ENCODE measurements at regions not wholly inside any gene's neighbourhood (a gene's known extent, or its start where the extent isn't known, plus 50 kb on each side); places are given as distances from the start of the nearest gene placed in this dataset.

- Histone ChIP-seq H3K9ac (ENCODE audit: insufficient read length, low read depth) (no peak overlapping the region), H3K36me3 (ENCODE audit: insufficient read depth, insufficient read length, low read length) (no peaks in the 10 kb centered on the region), H3K4me1 (ENCODE audit: insufficient read depth, insufficient read length) (no peaks in the 10 kb centered on the region), H3K4me3 (ENCODE audit: insufficient read length, low read depth) (no peak overlapping the region), H3K9me3 (ENCODE audit: insufficient read depth, low read length) (no peaks in the 10 kb centered on the region), H3K27me3 (ENCODE audit: insufficient read depth, insufficient read length) (no peaks in the 10 kb centered on the region)
- DNase-seq (ENCODE audit: low read depth, low spot score): no peak
- TF ChIP-seq SUZ12 (IDR thresholded peaks at IDR 0.05; ENCODE audit: extremely low read depth, insufficient read depth, insufficient read length) (no peak), YY1 (IDR thresholded peaks at IDR 0.05; ENCODE audit: insufficient read depth, insufficient read length) (no peak), ZNF274 (IDR thresholded peaks at IDR 0.05; ENCODE audit: low read depth, low read length) (no peak)
Measured at GRCh38 chr18:13999231-13999630, 83.9 kb upstream of the MC2R start.

DNA sequence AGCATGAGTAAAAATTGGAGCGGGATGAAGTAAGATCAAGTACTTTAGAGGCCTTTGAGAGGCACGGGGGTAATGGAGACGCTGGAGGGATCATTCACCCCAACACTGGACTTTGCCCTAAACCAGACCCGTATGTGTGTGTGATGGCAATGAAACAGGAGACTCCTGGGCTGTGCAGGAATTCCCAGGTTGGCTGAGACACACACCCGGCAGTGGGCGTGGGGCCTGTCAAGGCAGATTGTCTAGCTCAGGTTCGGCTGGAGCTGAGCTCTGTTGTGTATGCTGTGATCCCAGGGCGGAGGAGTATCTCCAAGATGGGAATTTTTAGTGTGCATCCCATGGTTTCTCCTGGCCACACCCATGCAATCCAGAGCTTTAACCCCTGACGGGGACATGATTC is 83.2 kb upstream of the MC2R start:
- H3K4me1 ChIP-seq (ENCODE audit: insufficient read depth, insufficient read length): no peaks in the 10 kb centered on the region

GRCh38 chr18:13993730-13994129 is 78.4 kb upstream of the MC2R start:
- no peak for DNase-seq (ENCODE audit: low read depth, low spot score)
- Histone ChIP-seq H3K4me3 (ENCODE audit: insufficient read length, low read depth) (no peak overlapping the region), H3K9me3 (ENCODE audit: insufficient read depth, low read length) (no peaks in the 10 kb centered on the region; the same call in 1 of the 2 replicates), H3K36me3 (ENCODE audit: insufficient read depth, insufficient read length, low read length) (no peaks in the 10 kb centered on the region), H3K9ac (ENCODE audit: insufficient read length, low read depth) (no peak overlapping the region), H3K27me3 (ENCODE audit: insufficient read depth, insufficient read length) (no peaks in the 10 kb centered on the region), H3K4me1 (ENCODE audit: insufficient read depth, insufficient read length) (no peaks in the 10 kb centered on the region)
- TF ChIP-seq ZNF274 (IDR thresholded peaks at IDR 0.05; ENCODE audit: low read depth, low read length) (no peak), YY1 (IDR thresholded peaks at IDR 0.05; ENCODE audit: insufficient read depth, insufficient read length) (no peak), SUZ12 (IDR thresholded peaks at IDR 0.05; ENCODE audit: extremely low read depth, insufficient read depth, insufficient read length) (no peak)

More for the DNA sequence above, 83.2 kb upstream of the MC2R start:
- Histone ChIP-seq H3K36me3 (ENCODE audit: insufficient read depth, insufficient read length, low read length) (no peaks in the 10 kb centered on the region), H3K4me3 (ENCODE audit: insufficient read length, low read depth) (no peak overlapping the region), H3K9ac (ENCODE audit: insufficient read length, low read depth) (no peak overlapping the region), H3K9me3 (ENCODE audit: insufficient read depth, low read length) (no peaks in the 10 kb centered on the region), H3K27me3 (ENCODE audit: insufficient read depth, insufficient read length) (no peaks in the 10 kb centered on the region)
- TF ChIP-seq SUZ12 (IDR thresholded peaks at IDR 0.05; ENCODE audit: extremely low read depth, insufficient read depth, insufficient read length): no peak
- no peak for TF ChIP-seq ZNF274 (IDR thresholded peaks at IDR 0.05; ENCODE audit: low read depth, low read length)
- TF ChIP-seq YY1 (IDR thresholded peaks at IDR 0.05; ENCODE audit: insufficient read depth, insufficient read length): no peak
- no peak for DNase-seq (ENCODE audit: low read depth, low spot score)

GRCh38 chr18:13992826-13993540 is 77.6 kb upstream of the MC2R start:
- Histone ChIP-seq H3K4me1 (ENCODE audit: insufficient read depth, insufficient read length) (no peaks in the 10 kb centered on the region), H3K36me3 (ENCODE audit: insufficient read depth, insufficient read length, low read length) (no peaks in the 10 kb centered on the region), H3K9me3 (ENCODE audit: insufficient read depth, low read length) (no peaks in the 10 kb centered on the region; the same call in 1 of the 2 replicates), H3K27me3 (ENCODE audit: insufficient read depth, insufficient read length) (no peaks in the 10 kb centered on the region), H3K9ac (ENCODE audit: insufficient read length, low read depth) (no peak overlapping the region), H3K4me3 (ENCODE audit: insufficient read length, low read depth) (no peak overlapping the region)
- DNase-seq (ENCODE audit: low read depth, low spot score): no peak
- no peak for TF ChIP-seq YY1 (IDR thresholded peaks at IDR 0.05; ENCODE audit: insufficient read depth, insufficient read length)

GRCh38 chr18:13989199-13989598 is 73.9 kb upstream of the MC2R start:
- no peaks in the 10 kb centered on the region for H3K36me3 ChIP-seq (ENCODE audit: insufficient read depth, insufficient read length, low read length)
- TF ChIP-seq ZNF274 (IDR thresholded peaks at IDR 0.05; ENCODE audit: low read depth, low read length): no peak
- TF ChIP-seq SUZ12 (IDR thresholded peaks at IDR 0.05; ENCODE audit: extremely low read depth, insufficient read depth, insufficient read length): no peak
- no peak for TF ChIP-seq YY1 (IDR thresholded peaks at IDR 0.05; ENCODE audit: insufficient read depth, insufficient read length)
- H3K9ac ChIP-seq (ENCODE audit: insufficient read length, low read depth): no peak overlapping the region
- no peaks in the 10 kb centered on the region for H3K27me3 ChIP-seq (ENCODE audit: insufficient read depth, insufficient read length)
- no peak overlapping the region for H3K4me3 ChIP-seq (ENCODE audit: insufficient read length, low read depth)
- H3K4me1 ChIP-seq (ENCODE audit: insufficient read depth, insufficient read length): no peaks in the 10 kb centered on the region
- DNase-seq (ENCODE audit: low read depth, low spot score): no peak
- no peaks in the 10 kb centered on the region; the same call in 1 of the 2 replicates for H3K9me3 ChIP-seq (ENCODE audit: insufficient read depth, low read length)

DNA sequence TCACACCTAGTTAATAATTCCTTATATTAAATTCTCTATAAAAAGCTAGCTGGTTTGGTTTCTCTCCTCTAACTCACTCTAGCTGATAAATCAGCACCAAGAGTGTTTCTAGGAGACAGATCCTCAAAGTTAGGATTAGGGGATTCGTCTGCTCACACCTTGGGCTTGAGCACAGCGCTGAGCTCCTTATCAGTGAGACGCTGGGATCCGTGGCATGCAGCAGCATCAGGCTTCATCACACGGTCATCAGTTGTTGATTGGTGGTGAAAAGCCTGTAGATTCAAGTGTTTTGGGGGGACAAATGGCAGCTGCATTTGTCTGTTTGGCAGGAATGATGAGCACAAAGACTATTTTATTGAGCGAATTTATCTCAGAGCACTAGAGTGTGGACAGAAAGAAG is 72.6 kb upstream of the MC2R start:
- Histone ChIP-seq H3K9me3 (ENCODE audit: insufficient read depth, low read length) (no peaks in the 10 kb centered on the region; the same call in 1 of the 2 replicates), H3K9ac (ENCODE audit: insufficient read length, low read depth) (no peak overlapping the region), H3K4me1 (ENCODE audit: insufficient read depth, insufficient read length) (no peaks in the 10 kb centered on the region), H3K4me3 (ENCODE audit: insufficient read length, low read depth) (no peak overlapping the region), H3K27me3 (ENCODE audit: insufficient read depth, insufficient read length) (no peaks in the 10 kb centered on the region), H3K36me3 (ENCODE audit: insufficient read depth, insufficient read length, low read length) (no peaks in the 10 kb centered on the region)
- TF ChIP-seq YY1 (IDR thresholded peaks at IDR 0.05; ENCODE audit: insufficient read depth, insufficient read length): no peak
- no peak for TF ChIP-seq ZNF274 (IDR thresholded peaks at IDR 0.05; ENCODE audit: low read depth, low read length)
- TF ChIP-seq SUZ12 (IDR thresholded peaks at IDR 0.05; ENCODE audit: extremely low read depth, insufficient read depth, insufficient read length): no peak
- no peak for DNase-seq (ENCODE audit: low read depth, low spot score)

DNA sequence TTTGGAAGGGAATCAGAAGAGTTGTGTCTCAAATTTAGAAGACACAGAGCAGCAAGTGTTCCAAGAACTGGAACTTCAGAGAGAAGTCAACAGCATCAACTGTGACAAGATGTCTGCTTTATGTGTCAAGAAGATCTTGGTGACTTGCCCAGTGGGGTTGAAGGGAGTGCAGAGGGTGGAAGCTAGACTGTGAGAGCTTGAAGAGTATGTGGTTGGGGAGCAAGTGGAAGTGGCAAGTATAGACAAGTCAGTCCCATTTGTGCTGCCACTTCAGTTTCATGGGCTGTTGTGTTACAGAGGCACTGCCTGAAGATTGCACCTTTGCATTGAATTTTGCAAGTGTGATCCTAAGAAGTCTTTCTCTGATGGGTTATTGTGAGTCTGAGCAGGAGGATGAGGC is 68.7 kb upstream of the MC2R start:
- Histone ChIP-seq H3K27me3 (ENCODE audit: insufficient read depth, insufficient read length) (no peaks in the 10 kb centered on the region), H3K4me3 (ENCODE audit: insufficient read length, low read depth) (no peak overlapping the region), H3K9me3 (ENCODE audit: insufficient read depth, low read length) (no peaks in the 10 kb centered on the region; the same call in 1 of the 2 replicates), H3K9ac (ENCODE audit: insufficient read length, low read depth) (no peak overlapping the region), H3K36me3 (ENCODE audit: insufficient read depth, insufficient read length, low read length) (no peaks in the 10 kb centered on the region), H3K4me1 (ENCODE audit: insufficient read depth, insufficient read length) (no peaks in the 10 kb centered on the region)
- DNase-seq (ENCODE audit: low read depth, low spot score): no peak
- TF ChIP-seq YY1 (IDR thresholded peaks at IDR 0.05; ENCODE audit: insufficient read depth, insufficient read length): no peak
- no peak for TF ChIP-seq SUZ12 (IDR thresholded peaks at IDR 0.05; ENCODE audit: extremely low read depth, insufficient read depth, insufficient read length)
- TF ChIP-seq ZNF274 (IDR thresholded peaks at IDR 0.05; ENCODE audit: low read depth, low read length): no peak
